Stimulated activated CD4-positive, alpha-beta T cell treated with anti-CD3 and anti-CD28 coated beads, Interleukin-4, amount 100 ng/mL, for 1 hour (primary cell): ENCODE measurements at regions not wholly inside any gene's neighbourhood (a gene's known extent, or its start where the extent isn't known, plus 50 kb on each side); places are given as distances from the start of the nearest gene placed in this dataset.
"Not testable (repeated sequence)": the region's sequence is repeated elsewhere in the genome, so short reads cannot be mapped to it uniquely, and the experiment has no call there.

Experiments used
- DNase-seq: peaks from one replicate; pipeline ENCODE4 v3.0.0-alpha.2; 2020

- not testable (repeated sequence) for DNase-seq
These were observed 295.6 kb downstream of the RTP5 start for GRCh38 chr2:242165115-242165514.

GRCh38 chr2:242171290-242171689, 301.8 kb downstream of the RTP5 start:
- DNase-seq: not testable (repeated sequence)
